LNCAP (cell line): ENCODE measurements at regions not wholly inside any gene's neighbourhood (a gene's known extent, or its start where the extent isn't known, plus 50 kb on each side); places are given as distances from the start of the nearest gene placed in this dataset.

Experiments used
- CTCF ChIP-seq: fragments of 450-650 bp; IDR thresholded peaks from 2 replicates; pipeline ENCODE4 v1.5.1; 2017; ENCODE audit warnings: mild to moderate bottlenecking

GRCh38 chr15:58235961-58236360 lies 97.8 kb downstream of the AQP9 start:
- TF ChIP-seq CTCF: no peak

- no peak for TF ChIP-seq CTCF
These were observed 102.2 kb downstream of the AQP9 start for GRCh38 chr15:58240191-58240932.

GRCh38 chr15:58241872-58242271 lies 103.7 kb downstream of the AQP9 start:
- no peak for TF ChIP-seq CTCF

- TF ChIP-seq CTCF: no peak
These were observed 104.9 kb downstream of the AQP9 start for GRCh38 chr15:58243070-58243469.

- no peak for TF ChIP-seq CTCF
These were observed 106.4 kb downstream of the AQP9 start for GRCh38 chr15:58244536-58244935.

GRCh38 chr15:58246041-58246440 lies 107.9 kb downstream of the AQP9 start:
- TF ChIP-seq CTCF: no peak

GRCh38 chr15:58247855-58248842 lies 110.0 kb downstream of the AQP9 start:
- no peak for TF ChIP-seq CTCF
